ENCODE measurements at regions not wholly inside any gene's neighbourhood (a gene's known extent, or its start where the extent isn't known, plus 50 kb on each side); places are given as distances from the start of the nearest gene placed in this dataset.
A peak's percentile ranks its signal among the peaks of the same experiment; 100 is the strongest.
"Not testable (repeated sequence)": the region's sequence is repeated elsewhere in the genome, so short reads cannot be mapped to it uniquely, and the experiment has no call there.

- DNase-seq (ENCODE audit: low read depth) = no peak
These were observed 156.5 kb upstream of the MED14 start for GRCh38 chrX:40891798-40892197.

GRCh38 chrX:40893251-40893910, 158.0 kb upstream of the MED14 start:
- peak; percentile 12 for DNase-seq (ENCODE audit: low read depth)

GRCh38 chrX:40895246-40895645, 159.9 kb upstream of the MED14 start:
- no peak for DNase-seq (ENCODE audit: low read depth)

GRCh38 chrX:40897718-40898270, 162.5 kb upstream of the MED14 start:
- no peak for DNase-seq (ENCODE audit: low read depth)

GRCh38 chrX:40904739-40905138, 169.4 kb upstream of the MED14 start:
- DNase-seq (ENCODE audit: low read depth) = not testable (repeated sequence)

GRCh38 chrX:40908026-40908425, 172.7 kb upstream of the MED14 start:
- peak; percentile 58 for DNase-seq (ENCODE audit: low read depth)

GRCh38 chrX:40908857-40909475, 173.6 kb upstream of the MED14 start:
- peak; percentile 87 for DNase-seq (ENCODE audit: low read depth)

- DNase-seq (ENCODE audit: low read depth) = no peak
These were observed 173.1 kb upstream of the USP9X start for GRCh38 chrX:40912166-40912565.

GRCh38 chrX:40912576-40912975, 172.7 kb upstream of the USP9X start:
- peak; percentile 48 for DNase-seq (ENCODE audit: low read depth)

GRCh38 chrX:40920351-40920750, 164.9 kb upstream of the USP9X start:
- DNase-seq (ENCODE audit: low read depth) = no peak

- DNase-seq (ENCODE audit: low read depth) = peak; percentile 78
These were observed 162.9 kb upstream of the USP9X start for GRCh38 chrX:40922307-40922706.

GRCh38 chrX:40926739-40927427, 158.4 kb upstream of the USP9X start:
- DNase-seq (ENCODE audit: low read depth) = peak; percentile 70

- DNase-seq (ENCODE audit: low read depth) = no peak
These were observed 157.2 kb upstream of the USP9X start for GRCh38 chrX:40928076-40928475.

- no peak for DNase-seq (ENCODE audit: low read depth)
These were observed 153.3 kb upstream of the USP9X start for GRCh38 chrX:40931921-40932320.

GRCh38 chrX:40933132-40933705, 152.0 kb upstream of the USP9X start:
- DNase-seq (ENCODE audit: low read depth) = peak; percentile 40

- peak; percentile 49 for DNase-seq (ENCODE audit: low read depth)
These were observed 151.4 kb upstream of the USP9X start for GRCh38 chrX:40933706-40934425.

GRCh38 chrX:40936827-40937226, 148.4 kb upstream of the USP9X start:
- no peak for DNase-seq (ENCODE audit: low read depth)

GRCh38 chrX:40938423-40938822, 146.8 kb upstream of the USP9X start:
- peak; percentile 49 for DNase-seq (ENCODE audit: low read depth)

- no peak for DNase-seq (ENCODE audit: low read depth)
These were observed 142.1 kb upstream of the USP9X start for GRCh38 chrX:40943093-40943641.

GRCh38 chrX:40945361-40945713, 139.9 kb upstream of the USP9X start:
- DNase-seq (ENCODE audit: low read depth) = peak; percentile 70

- DNase-seq (ENCODE audit: low read depth) = peak; percentile 64
These were observed 138.0 kb upstream of the USP9X start for GRCh38 chrX:40947276-40947675.

- DNase-seq (ENCODE audit: low read depth) = no peak
These were observed 136.2 kb upstream of the USP9X start for GRCh38 chrX:40949071-40949470.

All from ELR (cell line).